ENCODE measurements at regions not wholly inside any gene's neighbourhood (a gene's known extent, or its start where the extent isn't known, plus 50 kb on each side); places are given as distances from the start of the nearest gene placed in this dataset.

- H3K9me3 ChIP-seq (replicated peaks in 1 of 2; ENCODE audit: control insufficient read depth in 1 of 2, insufficient read depth in 1 of 2, low read length in 2 of 2) = peaks cover 6 to 15% of the 10 kb centered on the region in 2 donors
- H3K79me2 ChIP-seq (ENCODE audit: insufficient read depth, low read length) = no peaks in the 10 kb centered on the region
- H3K4me1 ChIP-seq (ENCODE audit: control insufficient read depth in 1 of 2, insufficient read depth in 2 of 2, low read length in 2 of 2) = no peaks in the 10 kb centered on the region
- no peak overlapping the region for H2AFZ ChIP-seq (ENCODE audit: insufficient read depth, low read depth, low read length, poor library complexity, severe bottlenecking)
- H3K4me2 ChIP-seq (replicated peaks; ENCODE audit: extremely low read depth, low read length, poor library complexity, severe bottlenecking) = no peak overlapping the region
- H3K9ac ChIP-seq (ENCODE audit: insufficient read depth, low read length, poor library complexity, severe bottlenecking) = no peak overlapping the region
- Mint-ChIP-seq H3K27ac (no peak overlapping the region), H3K27me3 (ENCODE audit: low read depth in 3 of 3) (no peaks in the 10 kb centered on the region), H3K36me3 (no peaks in the 10 kb centered on the region), H3K9me3 (peaks cover 6 to 15% (median 10%) of the 10 kb centered on the region in 7 donors), H3K4me1 (no peaks in the 10 kb centered on the region), H3K4me3 (no peak overlapping the region)
- H4K20me1 ChIP-seq (ENCODE audit: insufficient read depth, low read length) = no peaks in the 10 kb centered on the region
- intact Hi-C loops (cut with micrococcal nuclease) = no loop called here
- no peaks in the 10 kb centered on the region for H3K36me3 ChIP-seq (replicated peaks in 1 of 2; ENCODE audit: control insufficient read depth in 1 of 2, insufficient read depth in 2 of 2, low read length in 2 of 2)
- 44% methylated on average over 1 of the region's 3 CpGs for WGBS (ENCODE audit: insufficient coverage)
- TF ChIP-seq, protein P1, sequence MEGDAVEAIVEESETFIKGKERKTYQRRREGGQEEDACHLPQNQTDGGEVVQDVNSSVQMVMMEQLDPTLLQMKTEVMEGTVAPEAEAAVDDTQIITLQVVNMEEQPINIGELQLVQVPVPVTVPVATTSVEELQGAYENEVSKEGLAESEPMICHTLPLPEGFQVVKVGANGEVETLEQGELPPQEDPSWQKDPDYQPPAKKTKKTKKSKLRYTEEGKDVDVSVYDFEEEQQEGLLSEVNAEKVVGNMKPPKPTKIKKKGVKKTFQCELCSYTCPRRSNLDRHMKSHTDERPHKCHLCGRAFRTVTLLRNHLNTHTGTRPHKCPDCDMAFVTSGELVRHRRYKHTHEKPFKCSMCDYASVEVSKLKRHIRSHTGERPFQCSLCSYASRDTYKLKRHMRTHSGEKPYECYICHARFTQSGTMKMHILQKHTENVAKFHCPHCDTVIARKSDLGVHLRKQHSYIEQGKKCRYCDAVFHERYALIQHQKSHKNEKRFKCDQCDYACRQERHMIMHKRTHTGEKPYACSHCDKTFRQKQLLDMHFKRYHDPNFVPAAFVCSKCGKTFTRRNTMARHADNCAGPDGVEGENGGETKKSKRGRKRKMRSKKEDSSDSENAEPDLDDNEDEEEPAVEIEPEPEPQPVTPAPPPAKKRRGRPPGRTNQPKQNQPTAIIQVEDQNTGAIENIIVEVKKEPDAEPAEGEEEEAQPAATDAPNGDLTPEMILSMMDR (IDR thresholded peaks at IDR 0.05) = no peak
- H3K27me3 ChIP-seq (ENCODE audit: control insufficient read depth in 2 of 2, insufficient read depth in 2 of 2, low read length in 2 of 2) = no peaks in the 10 kb centered on the region
- no peak overlapping the region for H3K4me3 ChIP-seq (replicated peaks in 1 of 3; ENCODE audit: low read depth in 2 of 3, low read length in 3 of 3)
- no peak overlapping the region for H3K27ac ChIP-seq (ENCODE audit: low read depth in 1 of 2, low read length in 2 of 2)
- no peak for DNase-seq
Observed at GRCh38 chr4:35739308-35739707, 505.0 kb downstream of the ARAP2 start.

DNA sequence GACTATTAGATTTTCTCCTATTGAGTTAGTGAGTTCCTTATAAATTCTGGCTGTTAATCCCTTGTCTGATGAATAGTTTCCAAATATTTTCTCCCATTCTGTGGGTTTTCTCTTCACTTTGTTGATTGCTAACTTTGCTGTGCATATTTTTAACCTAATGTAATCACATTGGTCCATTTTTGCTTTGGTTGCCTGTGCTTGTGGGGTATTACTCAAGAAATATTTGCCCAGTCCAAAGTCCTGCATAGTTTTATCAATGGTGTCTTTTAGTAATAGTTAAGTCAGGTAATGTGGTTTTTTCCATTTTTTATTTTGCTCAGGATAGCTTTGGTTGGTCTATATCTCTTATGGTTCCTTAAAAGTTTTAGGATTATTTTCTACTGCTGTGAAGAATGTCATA is 490.3 kb downstream of the ARAP2 start:
- intact Hi-C loops (cut with micrococcal nuclease) = no loop called here
- Histone ChIP-seq H3K4me2 (replicated peaks; ENCODE audit: extremely low read depth, low read length, poor library complexity, severe bottlenecking) (no peak overlapping the region), H3K79me2 (ENCODE audit: insufficient read depth, low read length) (no peaks in the 10 kb centered on the region), H3K4me3 (replicated peaks in 1 of 3; ENCODE audit: low read depth in 2 of 3, low read length in 3 of 3) (no peak overlapping the region), H3K27ac (ENCODE audit: low read depth in 1 of 2, low read length in 2 of 2) (no peak overlapping the region), H3K4me1 (ENCODE audit: control insufficient read depth in 1 of 2, insufficient read depth in 2 of 2, low read length in 2 of 2) (no peaks in the 10 kb centered on the region), H3K9me3 (replicated peaks in 1 of 2; ENCODE audit: control insufficient read depth in 1 of 2, insufficient read depth in 1 of 2, low read length in 2 of 2) (peaks cover 0 to 3% of the 10 kb centered on the region in 2 donors), H4K20me1 (ENCODE audit: insufficient read depth, low read length) (no peaks in the 10 kb centered on the region), H3K36me3 (replicated peaks in 1 of 2; ENCODE audit: control insufficient read depth in 1 of 2, insufficient read depth in 2 of 2, low read length in 2 of 2) (no peaks in the 10 kb centered on the region), H2AFZ (ENCODE audit: insufficient read depth, low read depth, low read length, poor library complexity, severe bottlenecking) (no peak overlapping the region), H3K27me3 (ENCODE audit: control insufficient read depth in 2 of 2, insufficient read depth in 2 of 2, low read length in 2 of 2) (no peaks in the 10 kb centered on the region), H3K9ac (ENCODE audit: insufficient read depth, low read length, poor library complexity, severe bottlenecking) (no peak overlapping the region)
- TF ChIP-seq, protein P1 (IDR thresholded peaks at IDR 0.05) = no peak
- Mint-ChIP-seq H3K4me1 (no peaks in the 10 kb centered on the region), H3K27ac (no peak overlapping the region), H3K36me3 (no peaks in the 10 kb centered on the region), H3K9me3 (peaks cover 0 to 4% (median 2%) of the 10 kb centered on the region in 7 donors), H3K27me3 (ENCODE audit: low read depth in 3 of 3) (peaks cover 0 to 4% (median 1%) of the 10 kb centered on the region in 3 donors), H3K4me3 (no peak overlapping the region)
- DNase-seq = no peak
